RPMI8226 (cell line): ENCODE measurements at regions not wholly inside any gene's neighbourhood (a gene's known extent, or its start where the extent isn't known, plus 50 kb on each side); places are given as distances from the start of the nearest gene placed in this dataset.

Source experiments
- DNase-seq: peaks from one replicate; pipeline ENCODE4 v3.0.0-alpha.2; 2015

GRCh38 chr9:129275626-129276247, 97.7 kb upstream of the IER5L start:
- DNase-seq: no peak

- DNase-seq: no peak
Measured at GRCh38 chr9:129273941-129274684, 96.1 kb upstream of the IER5L start.

GRCh38 chr9:129273136-129273895, 95.3 kb upstream of the IER5L start:
- no peak for DNase-seq

GRCh38 chr9:129272348-129273025, 94.4 kb upstream of the IER5L start:
- no peak for DNase-seq

DNA sequence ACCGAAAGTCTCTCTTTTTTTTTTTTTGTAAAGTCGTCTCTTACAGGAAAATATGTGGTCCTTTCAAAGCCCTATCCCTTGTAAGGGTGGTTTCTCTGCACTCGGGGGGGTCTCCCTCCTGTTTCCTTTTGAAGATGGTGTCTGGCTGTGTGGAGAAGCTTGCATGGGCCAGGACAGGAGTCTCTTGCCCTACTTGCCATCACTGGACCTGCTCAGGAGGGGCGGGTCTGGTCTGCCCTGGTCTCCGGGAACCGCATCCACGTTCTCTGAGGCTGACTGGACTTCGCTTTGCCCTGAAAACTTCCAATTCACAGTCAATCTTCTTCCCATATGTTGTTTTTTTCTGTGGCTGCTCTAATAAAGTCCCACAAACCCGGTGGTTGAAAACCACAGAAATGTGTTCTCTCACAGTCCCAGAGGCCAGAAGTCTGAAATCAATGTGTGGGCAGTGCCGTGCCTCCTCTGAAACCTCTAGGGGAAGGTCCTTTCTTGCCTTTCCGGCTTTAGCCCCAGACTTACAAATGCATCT, 92.9 kb upstream of the IER5L start:
- peak; percentile 85 for DNase-seq

DNA sequence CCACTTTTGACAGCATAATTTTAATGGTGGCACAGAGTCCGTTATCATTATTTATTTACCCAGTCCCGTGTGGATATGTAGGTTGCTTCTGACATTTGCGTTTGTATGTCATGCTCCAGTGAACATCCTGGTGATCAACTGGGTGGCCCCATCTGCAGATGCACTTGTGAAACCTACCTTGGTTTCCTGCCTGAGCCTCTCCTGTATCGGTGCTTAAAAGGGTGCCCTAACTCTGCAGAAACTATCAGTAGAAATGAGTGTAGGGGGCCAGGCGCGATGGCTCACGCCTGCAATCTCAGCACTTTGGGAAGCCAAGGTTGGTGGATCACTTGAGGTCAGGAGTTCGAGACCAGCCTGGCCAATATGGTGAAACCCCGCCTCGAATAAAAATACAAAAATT, 92.1 kb upstream of the IER5L start:
- DNase-seq: peak; percentile 86

DNA sequence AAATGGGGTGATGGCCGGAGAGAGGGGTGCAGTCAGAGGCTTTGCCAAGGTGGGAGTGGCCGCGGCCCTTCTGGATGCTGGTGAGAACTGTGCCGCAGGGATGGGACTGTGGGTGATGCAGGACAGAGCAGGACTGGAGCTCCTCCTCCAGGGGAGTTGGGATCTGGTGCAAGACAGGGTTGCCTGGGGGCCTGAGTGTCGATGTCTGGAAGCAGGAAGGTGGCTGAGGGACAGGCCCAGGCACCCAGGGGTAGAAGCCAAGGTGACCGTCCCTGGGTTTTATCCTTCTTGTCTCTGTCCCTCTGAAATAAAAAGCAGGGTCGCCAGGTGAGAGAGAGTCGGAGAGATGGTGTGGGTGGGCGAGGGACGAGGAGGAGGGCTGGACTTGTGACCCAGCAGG, 89.1 kb upstream of the IER5L start:
- no peak for DNase-seq

DNA sequence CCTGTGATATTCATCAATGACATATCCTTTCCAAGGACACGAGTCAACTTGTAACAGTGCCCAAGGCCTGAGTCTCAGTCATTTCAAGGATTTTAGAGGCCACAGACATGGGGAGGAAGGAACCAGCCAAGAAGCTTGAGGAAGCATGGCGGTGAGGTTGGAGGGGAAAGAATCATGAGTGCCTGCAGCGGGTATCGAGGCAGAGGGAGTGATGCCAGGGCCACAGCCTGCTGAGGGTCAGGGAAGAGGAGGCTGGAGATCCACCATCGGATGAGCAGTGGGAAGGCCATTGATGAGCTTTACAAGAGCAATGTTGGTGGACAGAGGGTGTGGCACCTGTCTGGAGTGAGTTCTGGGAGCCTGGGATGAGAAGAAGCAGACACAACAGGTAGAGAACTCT, 88.5 kb upstream of the IER5L start:
- no peak for DNase-seq

DNA sequence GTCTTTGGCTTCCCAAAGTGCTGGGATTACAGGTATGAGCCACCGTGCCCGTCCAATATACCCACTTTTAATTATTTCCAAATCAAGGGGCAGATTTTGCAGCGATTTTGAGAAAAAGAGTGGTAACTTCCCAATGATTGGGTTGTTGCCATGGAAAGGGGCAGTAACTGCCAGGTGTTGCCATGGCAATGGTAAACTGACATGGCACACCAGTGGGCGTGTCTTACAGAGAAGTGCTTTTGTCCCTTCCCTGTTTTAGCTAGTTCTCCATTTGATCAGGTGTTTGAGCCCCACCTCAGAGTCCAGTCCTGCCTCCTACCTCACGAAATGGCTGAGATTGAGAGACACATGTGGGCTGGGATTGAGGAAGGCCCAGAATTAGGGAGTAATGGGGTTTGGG, 86.3 kb upstream of the IER5L start:
- DNase-seq: peak; percentile 57

GRCh38 chr9:129263836-129264235, 85.8 kb upstream of the IER5L start:
- no peak for DNase-seq

DNA sequence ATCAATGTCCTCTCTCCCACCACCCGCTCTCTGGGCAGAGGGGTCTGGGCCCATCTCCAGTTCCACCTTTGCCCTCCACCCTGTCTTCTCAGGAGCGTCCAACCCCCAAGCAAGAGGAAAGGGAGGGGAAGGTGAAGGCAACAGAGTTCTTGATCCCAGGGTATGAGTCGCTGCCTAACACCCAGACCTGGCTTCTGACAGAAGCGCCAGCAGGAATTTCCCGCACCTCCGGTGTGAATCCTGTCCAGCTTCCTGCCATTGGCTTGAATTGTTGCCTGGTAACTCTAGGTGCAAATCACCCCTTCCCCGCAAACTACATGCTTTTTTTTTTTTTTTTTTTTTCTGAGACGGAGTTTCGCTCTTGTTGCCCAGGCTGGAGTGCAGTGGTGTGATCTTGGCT, 84.2 kb upstream of the IER5L start:
- DNase-seq: no peak

GRCh38 chr9:129259375-129259774, 81.3 kb upstream of the IER5L start:
- DNase-seq: no peak

DNA sequence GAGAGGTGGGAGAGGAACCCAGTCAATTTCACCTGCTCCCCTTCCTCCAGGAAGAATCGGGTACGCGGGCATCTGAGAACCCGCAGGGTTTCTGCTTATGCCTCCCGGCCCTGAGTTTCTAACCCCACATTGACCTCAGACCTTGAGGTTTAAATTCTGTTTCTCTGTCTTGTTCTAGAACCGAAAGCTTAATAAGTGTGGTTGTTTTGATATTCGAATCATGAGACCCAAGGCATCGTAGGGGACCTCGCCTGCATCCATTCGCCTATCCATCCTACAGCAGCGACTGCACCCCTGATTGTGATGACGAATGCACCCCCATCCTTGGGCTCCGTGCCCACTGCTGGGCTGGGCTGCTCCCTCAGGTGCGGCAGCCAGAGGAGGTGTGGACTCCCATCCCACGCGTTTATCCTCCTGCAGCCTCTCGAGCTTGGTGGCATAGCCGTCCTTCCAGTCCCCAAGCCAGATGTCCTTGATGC, 80.8 kb upstream of the IER5L start:
- no peak for DNase-seq

GRCh38 chr9:129258124-129258822, 80.2 kb upstream of the IER5L start:
- DNase-seq: peak; percentile 95

GRCh38 chr9:129256959-129257713, 79.1 kb upstream of the IER5L start:
- DNase-seq: no peak

DNA sequence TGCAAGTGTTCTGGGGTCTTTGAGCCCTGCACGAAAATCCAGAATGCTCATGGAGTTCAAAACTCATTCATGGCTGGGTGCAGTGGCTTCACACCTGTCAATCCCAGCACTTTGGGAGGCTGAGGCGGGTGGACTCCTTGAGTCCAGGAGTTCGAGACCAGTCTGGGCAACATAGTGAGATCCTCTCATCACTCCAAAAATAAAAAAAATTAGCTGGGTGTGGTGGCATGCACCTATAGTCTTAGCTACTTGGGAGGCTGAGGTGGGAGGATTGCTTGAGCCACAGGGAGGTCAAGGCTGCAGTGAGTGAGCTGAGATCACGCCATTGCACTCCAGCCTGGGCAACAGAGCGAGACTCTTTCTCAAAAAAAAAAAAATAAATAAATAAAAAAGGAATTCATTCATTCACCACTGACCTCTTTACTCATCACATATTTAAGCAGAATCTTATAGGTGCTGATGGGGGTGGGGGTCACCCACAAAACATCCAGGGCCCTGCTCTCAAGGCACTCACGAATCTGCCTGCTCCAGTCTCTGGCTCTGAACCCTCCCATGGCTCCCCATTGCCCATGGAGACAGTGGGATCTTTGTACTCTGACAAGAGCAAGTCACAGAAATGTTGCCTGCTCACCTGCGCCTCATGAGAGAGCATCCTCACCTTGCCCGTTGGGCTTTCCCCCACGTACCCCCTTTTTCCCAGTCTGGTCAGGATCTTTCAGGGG, 76.7 kb upstream of the IER5L start:
- no peak for DNase-seq

GRCh38 chr9:129253803-129254381, 75.8 kb upstream of the IER5L start:
- no peak for DNase-seq

- no peak for DNase-seq
Measured at GRCh38 chr9:129252937-129253802, 75.1 kb upstream of the IER5L start.

DNA sequence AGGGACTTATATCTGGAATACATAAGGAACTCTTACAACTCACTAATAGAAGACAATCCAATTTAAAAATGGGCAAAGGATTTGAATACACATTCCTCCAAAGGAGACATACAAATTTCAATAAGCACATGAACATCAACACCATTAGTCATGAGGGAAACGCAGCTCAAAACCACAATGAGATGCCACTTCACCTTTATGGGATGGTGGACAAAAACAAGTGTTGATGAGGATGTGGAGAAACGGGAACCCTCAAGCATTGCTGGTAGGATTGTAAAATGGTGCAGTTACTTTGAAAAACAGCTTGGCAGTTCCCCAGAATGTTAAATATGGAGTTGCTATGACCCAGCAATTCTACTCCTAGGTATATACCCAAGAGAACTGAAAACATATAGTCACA, 72.7 kb upstream of the IER5L start:
- no peak for DNase-seq
